Astrocyte (in vitro differentiated cells and primary cell): ENCODE measurements at regions not wholly inside any gene's neighbourhood (a gene's known extent, or its start where the extent isn't known, plus 50 kb on each side); places are given as distances from the start of the nearest gene placed in this dataset.

Experiments
- DNase-seq: peaks from one replicate; pipeline ENCODE4 v3.0.0-alpha.2; 2010; ENCODE audit warnings: low read depth
- FAIRE-seq: peaks from 2 replicates; lab custom pipeline; 2011; peaks lifted over from hg19 to GRCh38; lab: Jason Lieb, UNC
- H2AFZ ChIP-seq: 2 replicates; pipeline ENCODE4 v1.6.0; 2012; ENCODE audit warnings: low read depth, low read length, inconsistent platforms
- H3K27ac ChIP-seq: 2 replicates; pipeline ENCODE4 v1.5.1; 2011; ENCODE audit warnings: low read depth, low read length, inconsistent platforms
- H3K27me3 ChIP-seq: 2 replicates; pipeline ENCODE4 v1.6.0; 2011; ENCODE audit warnings: low read length, inconsistent platforms; ENCODE audit not compliant: insufficient read depth
- H3K36me3 ChIP-seq: 2 replicates; pipeline ENCODE4 v1.5.1; 2011; ENCODE audit warnings: low read length, inconsistent platforms; ENCODE audit not compliant: insufficient read depth
- H3K4me1 ChIP-seq: 2 replicates; pipeline ENCODE4 v1.5.1; 2011; ENCODE audit warnings: low read length, inconsistent platforms; ENCODE audit not compliant: insufficient read depth
- H3K4me2 ChIP-seq: 2 replicates; pipeline ENCODE4 v1.6.0; 2012; ENCODE audit warnings: low read length, inconsistent platforms
- H3K4me3 ChIP-seq: 2 replicates; pipeline ENCODE4 v1.5.1; 2011; ENCODE audit warnings: low read depth, mild to moderate bottlenecking, low read length, inconsistent platforms; ENCODE audit not compliant: insufficient read depth
- H3K79me2 ChIP-seq: 2 replicates; pipeline ENCODE4 v1.6.0; 2012; ENCODE audit warnings: mild to moderate bottlenecking, low read length, inconsistent platforms; ENCODE audit not compliant: insufficient read depth
- H3K9ac ChIP-seq: 2 replicates; pipeline ENCODE4 v1.6.0; 2012; ENCODE audit warnings: mild to moderate bottlenecking, low read length, inconsistent platforms
- H3K9me3 ChIP-seq: 2 replicates; pipeline ENCODE4 v1.5.1; 2012; ENCODE audit warnings: low read depth, mild to moderate bottlenecking, low read length, inconsistent platforms; ENCODE audit not compliant: insufficient read depth
- H4K20me1 ChIP-seq: 2 replicates; pipeline ENCODE4 v1.6.0; 2012; ENCODE audit warnings: low read length, inconsistent platforms; ENCODE audit not compliant: insufficient read depth
- H3K27ac Mint-ChIP-seq: one replicate; pipeline ENCODE4 v1.8.0; 2021; ENCODE audit warnings: mild to moderate bottlenecking, mixed read lengths; ENCODE audit not compliant: unreplicated experiment
- H3K27me3 Mint-ChIP-seq: one replicate; pipeline ENCODE4 v1.8.0; 2021; ENCODE audit warnings: low read depth, mixed read lengths; ENCODE audit not compliant: unreplicated experiment
- H3K36me3 Mint-ChIP-seq: one replicate; pipeline ENCODE4 v1.8.0; 2021; ENCODE audit warnings: low read depth, mixed read lengths; ENCODE audit not compliant: unreplicated experiment
- H3K4me1 Mint-ChIP-seq: one replicate; pipeline ENCODE4 v1.8.0; 2021; ENCODE audit warnings: low read depth, mixed read lengths; ENCODE audit not compliant: unreplicated experiment
- H3K4me3 Mint-ChIP-seq: one replicate; pipeline ENCODE4 v1.8.0; 2021; ENCODE audit warnings: mild to moderate bottlenecking, moderate library complexity, mixed read lengths; ENCODE audit not compliant: unreplicated experiment
- H3K9me3 Mint-ChIP-seq: one replicate; pipeline ENCODE4 v1.8.0; 2021; ENCODE audit warnings: mild to moderate bottlenecking, mixed read lengths; ENCODE audit not compliant: unreplicated experiment
- EZH2 ChIP-seq: IDR thresholded peaks from 2 replicates; pipeline ENCODE4 v1.6.1; 2012; ENCODE audit warnings: mild to moderate bottlenecking, low read length, inconsistent platforms; ENCODE audit not compliant: insufficient read depth
- TF ChIP-seq, protein P1 (sequence below): IDR thresholded peaks from 2 replicates; pipeline ENCODE4 v1.5.1; 2011; ENCODE audit warnings: low read depth, mild to moderate bottlenecking, inconsistent platforms, low read length, moderate library complexity; ENCODE audit not compliant: insufficient read depth

- no peak overlapping the region for H3K27ac ChIP-seq
- H4K20me1 ChIP-seq: no peaks in the 10 kb centered on the region
- no peak overlapping the region for H2AFZ ChIP-seq
- H3K4me3 Mint-ChIP-seq: no peak overlapping the region
- no peaks in the 10 kb centered on the region for H3K27me3 Mint-ChIP-seq
- H3K4me2 ChIP-seq: no peak overlapping the region
- H3K27me3 ChIP-seq: no peaks in the 10 kb centered on the region
- peaks cover 4% of the 10 kb centered on the region for H3K4me1 ChIP-seq
- H3K27ac Mint-ChIP-seq: no peak overlapping the region
- H3K9me3 Mint-ChIP-seq: no peaks in the 10 kb centered on the region
- no peaks in the 10 kb centered on the region for H3K79me2 ChIP-seq
- H3K4me1 Mint-ChIP-seq: peaks cover 8% of the 10 kb centered on the region
- TF ChIP-seq, protein P1, sequence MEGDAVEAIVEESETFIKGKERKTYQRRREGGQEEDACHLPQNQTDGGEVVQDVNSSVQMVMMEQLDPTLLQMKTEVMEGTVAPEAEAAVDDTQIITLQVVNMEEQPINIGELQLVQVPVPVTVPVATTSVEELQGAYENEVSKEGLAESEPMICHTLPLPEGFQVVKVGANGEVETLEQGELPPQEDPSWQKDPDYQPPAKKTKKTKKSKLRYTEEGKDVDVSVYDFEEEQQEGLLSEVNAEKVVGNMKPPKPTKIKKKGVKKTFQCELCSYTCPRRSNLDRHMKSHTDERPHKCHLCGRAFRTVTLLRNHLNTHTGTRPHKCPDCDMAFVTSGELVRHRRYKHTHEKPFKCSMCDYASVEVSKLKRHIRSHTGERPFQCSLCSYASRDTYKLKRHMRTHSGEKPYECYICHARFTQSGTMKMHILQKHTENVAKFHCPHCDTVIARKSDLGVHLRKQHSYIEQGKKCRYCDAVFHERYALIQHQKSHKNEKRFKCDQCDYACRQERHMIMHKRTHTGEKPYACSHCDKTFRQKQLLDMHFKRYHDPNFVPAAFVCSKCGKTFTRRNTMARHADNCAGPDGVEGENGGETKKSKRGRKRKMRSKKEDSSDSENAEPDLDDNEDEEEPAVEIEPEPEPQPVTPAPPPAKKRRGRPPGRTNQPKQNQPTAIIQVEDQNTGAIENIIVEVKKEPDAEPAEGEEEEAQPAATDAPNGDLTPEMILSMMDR: no peak
- no peak for TF ChIP-seq EZH2
- no peak overlapping the region for H3K4me3 ChIP-seq
- DNase-seq (no peak), FAIRE-seq (no peak)
- no peak overlapping the region for H3K9ac ChIP-seq
- H3K36me3 ChIP-seq: no peaks in the 10 kb centered on the region
- H3K9me3 ChIP-seq: no peaks in the 10 kb centered on the region
- no peaks in the 10 kb centered on the region for H3K36me3 Mint-ChIP-seq
These were observed 95.3 kb upstream of the LPP start for GRCh38 chr3:188058569-188059184.

DNA sequence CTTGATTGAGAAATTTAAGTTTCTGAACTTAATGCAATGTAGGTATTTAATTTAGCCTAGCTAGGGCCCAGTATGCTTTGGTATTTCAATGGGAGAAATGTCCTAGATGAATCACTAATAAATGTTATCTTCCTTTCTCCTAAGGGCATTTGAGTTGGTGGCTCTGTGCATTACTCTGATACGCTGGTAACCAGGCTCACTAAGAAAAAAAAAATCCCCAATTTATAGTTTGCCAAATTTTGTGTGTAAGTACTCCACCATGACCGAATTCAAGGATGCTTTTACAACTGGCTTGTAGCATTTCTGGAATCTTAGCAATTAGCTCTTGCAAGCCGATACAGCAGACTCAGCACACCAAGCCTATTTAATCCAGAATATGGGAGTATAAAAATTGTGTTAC, 94.6 kb upstream of the LPP start:
- Mint-ChIP-seq H3K4me3 (no peak overlapping the region), H3K27ac (no peak overlapping the region)
- FAIRE-seq: no peak

More for the DNA sequence above, 94.6 kb upstream of the LPP start:
- H3K9ac ChIP-seq: no peak overlapping the region
- no peak overlapping the region for H2AFZ ChIP-seq
- Mint-ChIP-seq H3K36me3 (no peaks in the 10 kb centered on the region), H3K4me1 (peaks cover 8% of the 10 kb centered on the region), H3K9me3 (no peaks in the 10 kb centered on the region), H3K27me3 (no peaks in the 10 kb centered on the region)
- H3K4me3 ChIP-seq: no peak overlapping the region
- peaks cover 4% of the 10 kb centered on the region for H3K4me1 ChIP-seq
- TF ChIP-seq, protein P1: no peak
- TF ChIP-seq EZH2: no peak
- no peak overlapping the region for H3K4me2 ChIP-seq
- no peaks in the 10 kb centered on the region for H3K36me3 ChIP-seq
- H3K9me3 ChIP-seq: no peaks in the 10 kb centered on the region
- H4K20me1 ChIP-seq: no peaks in the 10 kb centered on the region
- no peak overlapping the region for H3K27ac ChIP-seq
- no peaks in the 10 kb centered on the region for H3K27me3 ChIP-seq
- no peaks in the 10 kb centered on the region for H3K79me2 ChIP-seq
- no peak for DNase-seq
